IPS-NIHi11 (cell line): ENCODE measurements at regions not wholly inside any gene's neighbourhood (a gene's known extent, or its start where the extent isn't known, plus 50 kb on each side); places are given as distances from the start of the nearest gene placed in this dataset.
"Not testable (repeated sequence)": the region's sequence is repeated elsewhere in the genome, so short reads cannot be mapped to it uniquely, and the experiment has no call there.

Source experiments
- DNase-seq: peaks from one replicate; pipeline ENCODE4 v3.0.0; 2012; ENCODE audit warnings: mixed read lengths, low spot score

DNA sequence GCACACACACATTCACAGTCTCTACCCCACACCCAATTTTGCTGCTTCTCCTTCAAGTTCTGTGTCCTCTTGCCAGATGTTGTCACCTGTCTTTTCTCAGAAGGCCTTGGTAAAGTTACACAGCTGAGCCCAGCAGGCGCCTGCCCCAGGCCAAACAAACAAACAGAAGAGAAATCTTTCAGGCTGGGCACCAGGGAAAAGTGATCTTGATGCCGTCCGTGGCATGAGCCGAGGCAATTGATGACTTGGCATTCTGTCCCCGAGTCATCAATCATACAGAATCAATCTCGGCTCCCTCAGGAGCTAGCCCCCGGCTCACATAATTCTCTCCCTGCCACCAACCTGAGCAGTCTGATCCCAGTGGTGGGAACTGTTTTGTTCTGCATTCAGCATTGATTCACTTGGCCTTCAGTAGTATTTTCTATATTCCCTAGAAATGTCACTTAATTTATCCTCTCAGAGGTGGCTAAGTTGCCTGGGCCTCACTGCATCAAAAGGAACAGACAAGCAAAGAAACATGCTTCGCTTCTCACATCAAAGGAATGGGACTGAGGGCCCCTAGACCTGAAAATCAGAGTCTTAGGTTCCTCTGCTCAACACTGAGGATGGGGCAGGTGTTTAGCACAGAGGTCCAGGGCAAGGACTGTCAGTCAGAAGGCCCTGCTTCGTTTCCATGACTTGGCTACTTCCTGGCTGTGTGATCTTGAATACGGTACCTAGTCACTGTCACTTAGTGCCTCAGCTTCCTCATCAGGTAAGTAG lies 278.8 kb upstream of the CELF4 start:
- DNase-seq, result no peak

DNA sequence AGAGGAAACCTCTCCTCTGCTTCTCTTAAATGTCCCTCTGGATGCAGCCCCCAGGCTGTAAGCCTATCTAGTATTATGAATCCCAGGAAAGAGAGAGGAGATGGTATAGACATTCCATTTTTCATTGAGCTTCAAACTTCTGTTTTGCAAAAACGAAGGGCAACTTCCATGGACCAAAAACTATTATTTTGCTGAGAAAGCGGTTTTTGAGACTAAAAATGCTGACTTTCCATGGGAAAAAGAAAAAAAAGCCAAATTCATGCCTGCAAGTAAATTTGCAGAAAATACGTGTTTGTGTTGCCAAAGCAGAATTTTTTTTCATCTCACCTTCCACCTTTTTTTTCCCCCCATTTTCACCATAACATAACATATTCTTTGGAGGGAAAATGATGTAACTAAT lies 272.5 kb upstream of the CELF4 start:
- DNase-seq, result no peak

DNA sequence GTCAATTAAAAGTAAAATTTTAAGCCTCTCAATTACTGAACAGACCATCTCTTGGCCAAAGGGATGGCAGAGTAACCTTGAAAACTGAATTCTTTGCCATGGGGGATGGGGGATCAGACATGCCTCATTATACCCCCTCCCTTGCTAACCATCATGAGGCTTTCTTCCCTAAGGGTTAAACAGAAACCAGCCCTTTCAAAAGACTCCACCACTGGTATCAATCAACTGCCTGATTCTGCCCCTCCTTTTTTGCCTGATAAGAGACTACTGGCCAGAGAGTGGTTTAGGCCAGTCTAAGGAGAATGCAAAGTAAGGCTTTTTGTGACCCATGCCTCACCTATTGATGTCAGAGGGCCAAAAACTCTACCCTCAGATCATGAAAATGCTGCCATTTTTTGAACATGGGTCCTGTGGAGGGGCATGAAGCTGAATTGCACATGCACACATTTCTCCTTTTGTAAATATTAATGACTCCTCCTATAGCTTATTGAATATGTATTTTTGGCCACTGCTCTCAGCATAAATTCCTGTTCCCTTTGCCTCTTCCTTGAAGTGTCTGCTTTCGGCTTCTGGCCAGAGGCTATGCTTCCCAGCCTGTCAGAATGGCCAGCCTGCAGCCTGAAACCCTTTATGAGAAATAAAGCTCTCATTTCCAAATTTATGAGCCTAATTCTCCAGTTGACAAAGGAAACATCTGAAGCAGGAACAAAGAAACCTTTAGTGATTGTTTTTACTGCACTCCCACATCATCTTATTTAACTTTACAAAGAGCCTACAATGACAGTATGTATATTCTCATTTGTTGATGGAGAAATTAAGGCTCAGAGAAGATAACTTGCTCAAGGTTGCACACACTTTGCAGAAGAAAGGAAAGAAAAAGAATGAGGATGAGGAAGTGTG lies 270.7 kb upstream of the CELF4 start:
- no peak for DNase-seq

DNA sequence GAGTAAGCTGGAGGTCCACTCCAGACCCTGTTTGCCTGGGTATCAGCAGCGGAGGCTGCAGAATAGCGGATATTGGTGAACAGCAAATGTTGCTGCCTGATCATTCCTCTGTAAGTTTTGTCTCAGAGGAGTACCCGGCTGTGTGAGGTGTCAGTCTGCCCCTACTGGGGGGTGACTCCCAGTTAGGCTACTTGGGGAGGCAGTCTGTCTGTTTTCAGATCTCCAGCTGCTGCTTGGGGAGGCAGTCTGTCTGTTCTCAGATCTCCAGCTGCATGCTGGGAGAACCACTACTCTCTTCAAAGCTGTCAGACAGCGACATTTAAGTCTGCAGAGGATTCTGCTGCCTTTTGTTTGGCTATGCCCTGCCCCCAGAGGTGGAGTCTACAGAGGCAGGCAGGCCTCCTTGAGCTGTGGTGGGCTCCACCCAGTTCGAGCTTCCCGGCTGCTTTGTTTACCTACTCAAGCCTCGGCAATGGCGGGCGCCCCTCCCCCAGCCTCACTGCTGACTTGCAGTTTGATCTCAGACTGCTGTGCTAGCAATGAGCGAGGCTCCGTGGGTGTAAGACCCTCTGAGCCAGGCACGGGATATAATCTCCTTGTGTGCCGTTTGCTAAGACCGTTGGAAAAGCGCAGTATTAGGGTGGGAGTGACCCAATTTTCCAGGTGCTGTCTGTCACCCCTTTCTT lies 266.6 kb upstream of the CELF4 start:
- not testable (repeated sequence) for DNase-seq

DNA sequence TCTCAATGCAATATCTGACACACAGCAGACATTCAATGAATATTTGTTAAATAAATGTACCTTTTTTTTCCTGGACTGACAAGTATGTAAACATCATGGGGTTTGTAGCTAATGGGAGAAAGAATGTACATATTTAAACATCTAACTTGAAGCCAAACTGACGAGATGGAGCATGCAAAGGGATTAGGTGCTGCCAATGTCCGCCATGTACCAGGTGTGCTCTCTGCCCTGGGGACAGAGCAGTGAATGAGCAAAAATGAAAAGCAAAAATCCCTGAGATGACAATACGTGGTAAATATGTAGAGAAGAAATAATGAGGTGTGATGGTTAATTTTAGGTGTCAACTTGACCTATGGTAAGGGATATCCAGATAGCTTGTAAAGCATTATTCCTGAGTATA lies 247.4 kb upstream of the CELF4 start:
- no peak for DNase-seq

DNA sequence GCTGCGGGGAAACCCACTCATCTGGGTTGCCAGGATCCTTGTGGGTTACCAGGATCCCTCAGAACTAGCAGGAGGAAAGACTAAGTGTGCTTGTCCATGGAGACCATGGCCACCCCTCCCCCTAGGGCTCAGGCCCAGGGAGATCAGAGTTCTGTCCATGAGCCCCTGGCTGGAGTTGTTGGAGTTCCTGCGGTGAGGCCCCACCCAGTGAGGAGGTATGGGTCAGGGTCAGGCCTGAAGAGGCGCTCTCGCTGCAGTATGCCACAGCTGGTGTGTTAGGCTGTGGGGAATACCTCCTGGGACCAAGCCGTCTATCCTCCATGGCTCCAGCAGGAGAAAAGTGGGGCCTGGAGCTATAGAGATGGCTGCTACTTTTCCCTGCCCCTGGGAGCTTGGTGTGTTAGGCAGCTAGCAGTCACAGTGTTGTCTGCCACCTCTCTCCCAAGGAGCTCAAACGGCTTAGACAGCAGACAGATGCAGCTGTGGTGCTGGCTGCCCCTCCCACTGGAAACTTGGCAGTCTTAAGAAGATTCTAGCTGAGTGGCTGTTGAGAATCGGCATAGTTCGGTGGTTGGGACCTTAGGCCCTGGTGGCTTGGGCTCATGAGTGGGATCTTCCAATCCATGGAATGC lies 240.3 kb upstream of the CELF4 start:
- DNase-seq, result no peak

DNA sequence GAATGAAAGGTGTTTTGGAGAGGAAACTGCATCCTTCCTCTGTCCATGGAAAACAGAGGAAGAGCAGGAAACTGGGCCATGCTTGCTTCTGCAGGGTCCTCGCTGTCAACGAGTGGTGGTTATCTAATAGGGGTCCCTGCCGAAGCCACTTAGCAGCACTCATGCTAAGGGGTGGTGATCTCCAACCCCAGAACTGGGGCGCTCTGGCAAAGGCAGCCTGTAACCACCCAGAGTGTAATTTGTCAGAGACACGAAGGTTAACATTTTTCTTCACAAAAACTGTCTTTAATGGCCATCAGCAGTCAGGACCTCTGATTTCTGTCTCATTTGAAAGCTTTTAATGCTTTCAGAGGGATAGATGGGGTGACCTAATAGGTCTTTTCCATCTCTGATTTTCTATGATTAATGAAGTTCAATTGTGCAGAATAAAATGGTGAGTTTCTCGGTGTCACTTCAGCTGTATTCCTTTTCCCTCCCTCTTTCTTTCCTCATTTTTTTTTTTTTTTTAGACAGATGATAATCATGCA lies 231.3 kb upstream of the CELF4 start:
- DNase-seq, result no peak

DNA sequence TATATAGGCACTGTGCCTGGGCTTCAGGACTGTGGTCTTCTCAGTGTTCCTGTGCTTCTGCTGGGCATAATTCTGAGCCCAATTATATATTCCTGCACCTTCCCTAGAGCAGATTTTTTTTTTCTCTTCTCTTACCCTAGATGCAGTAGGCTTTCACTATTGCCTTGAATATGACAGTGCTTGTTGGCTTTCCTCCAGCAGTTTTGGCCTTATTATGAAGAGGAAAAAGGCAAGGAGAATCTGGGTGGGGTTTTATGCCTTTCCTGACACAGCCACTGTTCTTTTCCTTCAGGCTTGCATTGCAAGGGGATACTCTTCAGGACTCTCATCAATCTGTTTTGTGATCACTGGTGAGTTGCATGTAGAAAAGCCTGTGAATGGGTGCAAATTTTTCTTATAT lies 221.9 kb upstream of the CELF4 start:
- no peak for DNase-seq

DNA sequence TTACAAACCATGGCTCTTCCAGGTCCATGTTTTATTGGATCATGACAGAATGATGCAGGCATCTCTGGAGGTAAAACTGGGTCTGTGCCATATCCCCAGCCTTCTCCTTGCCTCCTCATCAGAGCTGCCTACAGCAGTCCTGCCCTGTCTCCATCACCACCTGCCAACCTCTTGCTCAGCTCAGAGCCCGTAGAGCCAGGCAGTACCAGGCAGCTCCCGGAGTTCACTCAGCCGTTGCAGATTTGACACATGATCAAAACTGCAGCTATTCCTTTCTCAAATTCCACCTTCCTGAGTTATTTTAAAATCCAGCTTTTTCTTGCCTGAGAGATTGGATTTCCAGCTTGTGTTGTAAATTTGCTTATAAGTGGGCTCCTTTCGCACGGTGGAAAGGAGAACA lies 218.2 kb upstream of the CELF4 start:
- no peak for DNase-seq

DNA sequence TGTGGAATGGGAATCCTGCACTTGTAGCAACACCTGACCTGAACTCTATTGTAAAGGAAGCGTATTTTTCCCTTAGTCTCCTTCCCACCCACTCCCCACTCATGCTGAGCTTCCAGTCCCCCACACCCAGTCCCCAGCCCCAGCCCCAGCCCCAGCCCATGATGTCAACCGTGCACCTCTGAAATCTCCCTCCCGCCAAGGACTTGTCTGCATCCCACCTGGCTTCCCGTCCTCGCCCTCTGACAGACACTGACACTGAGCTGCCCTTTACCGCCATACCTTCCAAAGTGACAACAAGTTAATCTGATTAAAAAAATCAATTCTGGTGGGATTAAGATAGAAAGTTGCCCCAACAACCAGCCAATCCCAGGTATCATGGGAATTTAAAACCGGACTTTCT lies 213.6 kb upstream of the CELF4 start:
- DNase-seq, result no peak

DNA sequence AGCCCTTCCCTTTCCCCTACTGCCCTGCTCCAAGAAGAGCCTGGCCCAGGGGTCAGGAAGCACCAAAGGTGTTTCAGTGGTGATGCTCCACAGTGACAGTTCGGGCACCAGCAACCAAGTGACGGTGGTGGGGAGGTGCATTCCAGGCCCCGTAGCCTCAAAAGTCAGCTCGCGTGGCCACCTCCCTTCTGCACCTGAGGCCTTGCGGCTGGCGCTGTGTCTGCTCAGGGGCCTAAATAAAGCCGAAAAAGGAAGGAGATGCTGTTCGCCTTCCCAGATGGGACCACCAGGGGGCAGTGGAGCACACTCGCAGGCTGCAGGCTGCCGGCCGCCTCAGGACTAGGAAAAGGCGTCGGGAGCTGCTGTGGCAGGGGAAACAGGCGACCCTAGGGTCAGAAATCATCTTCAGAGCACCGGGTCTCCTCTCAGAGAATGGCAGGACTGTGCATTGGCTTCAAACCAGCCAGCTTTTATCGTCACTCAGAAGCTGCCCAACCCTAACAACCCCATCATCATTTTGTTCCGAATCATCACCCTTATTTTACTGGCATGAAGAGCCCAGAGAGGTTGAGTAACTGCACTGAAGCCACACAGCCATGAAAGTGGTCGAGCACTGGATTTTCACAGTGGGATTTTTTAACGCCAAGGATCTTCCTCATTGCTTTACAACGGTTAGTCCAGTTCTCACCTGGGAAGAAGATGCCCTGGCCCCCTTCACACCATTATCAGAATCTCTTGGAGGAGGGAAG lies 213.0 kb upstream of the CELF4 start:
- peak; percentile 86 for DNase-seq

DNA sequence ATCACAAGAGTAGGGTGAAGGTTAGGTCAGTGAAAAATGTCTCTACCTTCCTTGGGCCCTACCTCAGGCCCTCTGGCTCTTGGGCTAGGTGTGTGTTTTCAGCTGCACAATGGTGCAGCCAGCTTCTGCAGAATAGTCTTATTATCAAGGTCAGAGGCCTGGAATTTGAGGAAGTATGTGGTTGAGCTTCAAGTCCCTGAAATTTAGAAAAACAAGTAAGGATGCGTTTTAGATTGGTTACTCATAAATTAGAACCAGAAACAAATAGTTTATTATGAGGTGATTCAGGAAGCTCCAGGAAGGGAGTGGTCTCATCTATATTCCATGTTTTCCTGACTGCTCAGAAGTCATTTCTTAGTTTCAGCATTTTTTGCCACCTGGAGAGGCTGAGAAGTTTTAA lies 204.2 kb upstream of the CELF4 start:
- DNase-seq, result no peak

DNA sequence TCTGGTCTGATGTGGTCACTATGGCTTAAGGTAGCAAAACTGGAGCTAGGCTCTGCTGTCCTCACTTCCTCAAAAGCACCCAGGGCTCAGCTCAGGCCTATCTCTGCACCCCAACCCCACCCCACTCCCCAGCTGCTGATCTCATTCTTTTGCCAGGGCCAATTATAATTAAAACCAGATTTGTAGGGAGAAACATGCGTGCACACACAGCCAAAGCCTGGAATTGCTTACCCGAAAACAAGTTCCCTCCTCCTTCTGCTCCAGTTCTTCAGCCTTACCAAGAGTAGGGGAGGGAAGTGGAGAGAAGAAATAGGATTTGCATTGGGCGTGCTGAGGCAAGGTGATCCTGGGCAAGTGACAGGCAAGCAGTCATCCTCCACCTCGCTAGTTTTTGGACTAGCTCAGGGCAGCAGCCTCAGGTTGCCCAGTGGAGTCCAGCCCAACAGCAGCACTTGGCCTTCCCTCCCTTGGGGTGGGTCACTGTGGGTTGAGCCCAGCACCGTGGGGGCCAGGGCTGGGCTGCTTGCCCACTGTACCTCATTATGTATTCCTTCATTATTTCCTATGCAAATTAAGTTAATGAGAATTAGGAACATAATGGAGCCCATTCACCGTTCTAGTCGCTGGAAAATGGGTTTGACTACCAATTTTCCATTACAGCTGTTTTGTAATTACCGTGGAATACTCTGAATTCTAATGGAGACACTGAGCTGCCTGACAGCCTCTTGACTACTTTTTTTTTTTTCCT lies 199.1 kb upstream of the CELF4 start:
- no peak for DNase-seq

DNA sequence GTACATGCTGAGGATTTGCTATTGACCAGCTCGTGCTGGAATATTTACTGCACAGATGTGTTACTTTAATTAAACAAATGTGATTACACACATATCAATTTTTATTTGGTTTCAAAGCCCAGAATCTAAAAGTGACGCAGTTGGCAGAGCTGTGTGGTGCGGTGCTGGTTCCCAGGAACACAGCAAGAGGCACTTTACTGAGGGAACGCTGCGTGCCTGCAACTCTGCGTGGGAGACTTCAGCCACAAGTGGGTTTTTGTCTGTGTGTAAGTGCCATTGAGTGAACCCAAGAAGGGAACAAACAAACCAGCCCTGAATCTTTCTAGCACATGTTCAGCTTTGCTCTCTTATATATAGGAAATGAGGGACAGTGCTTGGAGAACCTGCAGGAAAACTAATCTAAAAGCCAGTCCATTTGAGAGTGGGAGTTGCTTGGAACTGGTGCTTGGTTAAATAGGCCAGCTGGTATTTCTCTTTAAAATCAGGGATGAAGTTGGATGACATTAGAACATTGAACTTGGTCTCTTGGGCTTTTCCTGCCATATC lies 196.6 kb upstream of the CELF4 start:
- DNase-seq, result no peak

DNA sequence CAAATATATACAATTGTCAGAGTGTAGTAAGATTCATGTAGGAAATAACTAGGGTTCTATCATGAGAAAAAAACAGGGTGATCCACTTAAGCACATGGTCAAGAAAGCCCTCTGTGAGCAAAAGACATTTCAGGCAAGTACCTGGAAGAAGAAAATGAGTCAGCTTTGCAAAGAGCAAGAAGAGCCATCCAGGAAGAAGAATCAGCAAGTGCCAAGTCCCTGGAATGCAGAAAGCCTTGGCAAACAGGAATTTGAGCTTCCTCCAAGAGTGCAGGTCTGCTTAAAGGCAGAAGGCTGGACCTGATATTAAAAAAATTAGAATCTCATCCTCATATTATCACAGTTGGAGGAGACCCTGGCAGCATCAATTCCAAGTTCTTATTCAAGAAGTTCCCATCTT lies 188.5 kb upstream of the CELF4 start:
- DNase-seq, result no peak

DNA sequence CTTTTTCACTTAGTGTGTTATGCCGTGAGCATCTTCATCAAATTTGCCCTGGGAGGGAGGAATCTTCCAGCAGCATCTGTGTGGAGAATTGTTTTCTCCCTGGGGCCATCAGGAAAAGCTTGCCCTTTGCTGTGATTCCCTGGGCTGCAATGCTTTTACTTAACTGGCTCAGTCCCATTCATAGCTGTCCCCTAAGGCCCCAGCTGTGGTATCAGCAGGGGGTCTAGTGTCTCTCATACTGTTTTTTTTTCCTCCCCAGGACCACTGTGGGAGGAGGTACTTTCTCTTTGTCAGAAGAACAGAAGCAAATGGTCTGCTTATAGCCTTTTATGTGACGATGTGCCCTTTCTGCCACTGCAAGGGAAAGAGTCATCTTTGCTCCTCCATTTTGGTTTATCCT lies 176.8 kb upstream of the CELF4 start:
- DNase-seq, result peak; percentile 29

DNA sequence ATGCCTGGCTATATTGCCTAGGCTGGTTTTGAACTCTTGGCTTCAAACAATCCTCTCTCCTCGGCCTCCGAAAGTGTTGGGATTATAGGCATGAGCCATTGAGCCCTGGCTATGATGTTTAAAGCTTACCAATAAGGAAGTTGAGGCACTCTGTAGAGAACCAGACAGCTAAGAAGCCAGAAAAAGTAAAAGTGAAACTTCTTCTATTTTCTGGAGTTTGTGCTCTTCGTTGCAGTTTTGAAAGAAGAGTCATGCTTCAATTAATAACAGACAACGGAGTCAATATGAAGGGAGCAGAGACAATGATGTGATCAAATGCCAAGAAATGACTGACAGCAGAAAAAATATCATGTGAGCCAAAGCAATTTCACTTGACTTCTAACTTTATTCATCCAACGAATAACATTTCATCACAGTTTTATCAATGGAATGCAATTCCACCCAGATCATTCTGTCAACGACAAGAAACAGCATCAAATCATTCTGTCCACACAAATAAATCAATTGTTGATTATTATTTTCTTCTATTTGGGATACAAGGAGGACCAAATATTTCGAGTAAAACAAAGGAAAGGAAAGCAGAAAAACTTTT lies 175.5 kb upstream of the CELF4 start:
- no peak for DNase-seq

DNA sequence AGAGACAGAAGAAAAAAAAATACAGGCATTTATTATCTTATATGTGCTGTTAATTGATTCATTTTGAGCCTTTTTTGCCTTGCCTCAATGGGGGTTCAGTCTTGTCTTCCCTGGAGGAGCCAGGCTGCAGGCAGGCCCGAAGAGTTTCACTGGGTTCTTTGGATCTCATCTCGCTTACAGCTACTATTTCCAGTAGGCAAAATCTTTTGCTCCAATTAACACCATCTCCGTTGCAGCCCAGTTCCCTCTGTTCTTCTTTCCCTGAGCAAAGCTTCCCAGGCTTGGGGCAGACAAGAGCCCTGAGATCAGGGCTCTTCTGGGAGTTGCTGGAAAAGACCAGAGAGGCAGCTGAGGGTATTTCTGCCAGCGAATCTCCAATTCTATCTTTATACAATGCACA lies 168.8 kb upstream of the CELF4 start:
- no peak for DNase-seq

DNA sequence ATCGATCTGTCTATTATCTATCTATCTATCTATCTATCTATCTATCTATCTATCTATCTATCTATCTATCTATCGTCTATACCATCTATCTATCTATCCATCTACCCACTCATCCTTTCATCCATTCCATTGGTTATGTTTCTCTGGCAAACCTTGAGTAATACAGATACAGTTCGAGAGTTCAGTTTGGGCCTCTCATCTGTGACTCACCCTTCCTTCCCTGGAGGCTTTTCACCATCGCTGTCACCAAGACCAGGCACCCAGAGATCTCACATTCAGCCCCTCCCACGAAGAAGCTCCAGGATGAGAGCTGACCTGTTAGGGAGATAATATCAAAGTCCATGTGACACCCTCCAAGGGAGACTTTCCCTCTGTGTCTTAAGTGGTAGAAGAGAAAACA lies 164.1 kb upstream of the CELF4 start:
- DNase-seq, result no peak

DNA sequence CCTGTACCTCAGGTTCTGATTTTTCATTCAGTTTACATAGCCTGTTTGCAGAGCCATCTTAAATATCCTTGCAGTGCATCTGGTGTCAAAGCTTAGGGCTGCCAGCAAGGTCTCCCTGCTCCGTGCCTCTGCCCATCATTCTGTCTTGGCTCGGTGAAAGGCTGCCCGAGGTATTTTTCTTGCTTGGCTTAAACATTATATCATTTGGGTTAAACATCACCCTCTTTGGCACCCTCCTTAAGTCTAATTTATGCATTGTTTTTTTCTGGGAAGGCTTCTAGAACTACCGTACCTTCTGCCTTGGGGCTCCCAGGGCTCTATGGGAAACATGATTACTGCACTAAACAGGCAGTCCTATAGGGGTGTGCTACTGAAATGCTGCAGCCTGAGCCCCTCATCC lies 158.6 kb upstream of the CELF4 start:
- no peak for DNase-seq
